ENCODE measurements at regions not wholly inside any gene's neighbourhood (a gene's known extent, or its start where the extent isn't known, plus 50 kb on each side); places are given as distances from the start of the nearest gene placed in this dataset.
A peak's percentile ranks its signal among the peaks of the same experiment; 100 is the strongest.

- no peak for TF ChIP-seq CTCF (IDR thresholded peaks at IDR 0.05; ENCODE audit: control insufficient read depth, insufficient read depth, low read depth, low read length, missing control alignments)
- H3K4me3 ChIP-seq (ENCODE audit: control insufficient read depth, low read depth, low read length): no peak overlapping the region
- peak; percentile 31 for DNase-seq (ENCODE audit: low read depth)
These were observed 595.9 kb upstream of the AUTS2 start for GRCh38 chr7:69002416-69002815.

DNA sequence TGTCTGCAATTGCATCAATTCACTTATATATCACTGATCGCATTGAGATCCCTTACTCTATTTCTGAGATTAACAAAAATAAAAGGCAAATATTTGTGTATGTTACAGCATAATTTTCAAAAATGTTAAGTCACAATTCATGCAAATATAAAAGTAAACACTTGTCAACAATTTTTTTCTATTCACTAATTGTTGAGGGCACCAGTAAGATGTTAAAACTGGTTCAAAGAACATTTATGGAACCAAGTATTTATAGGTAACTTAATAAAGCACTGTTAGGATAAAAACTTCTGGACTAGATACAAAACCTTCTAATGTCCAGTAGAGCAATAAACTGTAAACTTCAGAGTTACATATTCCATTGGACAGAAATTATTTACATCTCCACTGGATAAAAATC lies 586.1 kb upstream of the AUTS2 start:
- no peak overlapping the region for H3K4me3 ChIP-seq (ENCODE audit: control insufficient read depth, low read depth, low read length)
- DNase-seq (ENCODE audit: low read depth): no peak
- TF ChIP-seq CTCF (IDR thresholded peaks at IDR 0.05; ENCODE audit: control insufficient read depth, insufficient read depth, low read depth, low read length, missing control alignments): no peak

DNA sequence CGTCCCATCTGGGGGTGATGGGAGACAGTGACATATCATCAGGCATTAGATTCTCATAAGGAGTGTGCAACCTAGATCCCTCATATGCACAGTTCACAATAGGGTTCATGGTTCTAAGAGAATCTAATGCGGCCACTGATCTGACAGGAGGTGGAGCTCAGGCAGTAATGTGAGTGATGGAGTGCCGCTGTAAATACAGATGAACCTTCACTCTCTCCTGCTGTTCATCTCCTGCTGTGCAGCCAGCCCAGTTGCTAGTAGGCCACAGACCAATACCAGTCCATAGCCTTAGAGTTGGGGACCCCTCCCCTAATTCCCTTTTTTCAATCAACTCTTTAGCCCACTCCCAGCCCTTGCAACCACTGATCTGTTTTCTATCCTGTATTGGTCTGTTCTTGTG lies 581.1 kb upstream of the AUTS2 start:
- H3K4me3 ChIP-seq (ENCODE audit: control insufficient read depth, low read depth, low read length): no peak overlapping the region
- DNase-seq (ENCODE audit: low read depth): no peak
- TF ChIP-seq CTCF (IDR thresholded peaks at IDR 0.05; ENCODE audit: control insufficient read depth, insufficient read depth, low read depth, low read length, missing control alignments): no peak

- DNase-seq (ENCODE audit: low read depth): no peak
- no peak for TF ChIP-seq CTCF (IDR thresholded peaks at IDR 0.05; ENCODE audit: control insufficient read depth, insufficient read depth, low read depth, low read length, missing control alignments)
- H3K4me3 ChIP-seq (ENCODE audit: control insufficient read depth, low read depth, low read length): no peak overlapping the region
These were observed 580.1 kb upstream of the AUTS2 start for GRCh38 chr7:69018200-69018599.

GRCh38 chr7:69019437-69019836 lies 578.8 kb upstream of the AUTS2 start:
- TF ChIP-seq CTCF (IDR thresholded peaks at IDR 0.05; ENCODE audit: control insufficient read depth, insufficient read depth, low read depth, low read length, missing control alignments): no peak
- no peak for DNase-seq (ENCODE audit: low read depth)
- no peak overlapping the region for H3K4me3 ChIP-seq (ENCODE audit: control insufficient read depth, low read depth, low read length)

- DNase-seq (ENCODE audit: low read depth): no peak
- no peak for TF ChIP-seq CTCF (IDR thresholded peaks at IDR 0.05; ENCODE audit: control insufficient read depth, insufficient read depth, low read depth, low read length, missing control alignments)
- no peak overlapping the region for H3K4me3 ChIP-seq (ENCODE audit: control insufficient read depth, low read depth, low read length)
These were observed 577.7 kb upstream of the AUTS2 start for GRCh38 chr7:69020536-69020935.

- H3K4me3 ChIP-seq (ENCODE audit: control insufficient read depth, low read depth, low read length): no peak overlapping the region
- no peak for TF ChIP-seq CTCF (IDR thresholded peaks at IDR 0.05; ENCODE audit: control insufficient read depth, insufficient read depth, low read depth, low read length, missing control alignments)
- DNase-seq (ENCODE audit: low read depth): no peak
These were observed 573.0 kb upstream of the AUTS2 start for GRCh38 chr7:69025249-69025648.
